ENCODE measurements at regions not wholly inside any gene's neighbourhood (a gene's known extent, or its start where the extent isn't known, plus 50 kb on each side); places are given as distances from the start of the nearest gene placed in this dataset.
"Not testable (repeated sequence)": the region's sequence is repeated elsewhere in the genome, so short reads cannot be mapped to it uniquely, and the experiment has no call there.

DNA sequence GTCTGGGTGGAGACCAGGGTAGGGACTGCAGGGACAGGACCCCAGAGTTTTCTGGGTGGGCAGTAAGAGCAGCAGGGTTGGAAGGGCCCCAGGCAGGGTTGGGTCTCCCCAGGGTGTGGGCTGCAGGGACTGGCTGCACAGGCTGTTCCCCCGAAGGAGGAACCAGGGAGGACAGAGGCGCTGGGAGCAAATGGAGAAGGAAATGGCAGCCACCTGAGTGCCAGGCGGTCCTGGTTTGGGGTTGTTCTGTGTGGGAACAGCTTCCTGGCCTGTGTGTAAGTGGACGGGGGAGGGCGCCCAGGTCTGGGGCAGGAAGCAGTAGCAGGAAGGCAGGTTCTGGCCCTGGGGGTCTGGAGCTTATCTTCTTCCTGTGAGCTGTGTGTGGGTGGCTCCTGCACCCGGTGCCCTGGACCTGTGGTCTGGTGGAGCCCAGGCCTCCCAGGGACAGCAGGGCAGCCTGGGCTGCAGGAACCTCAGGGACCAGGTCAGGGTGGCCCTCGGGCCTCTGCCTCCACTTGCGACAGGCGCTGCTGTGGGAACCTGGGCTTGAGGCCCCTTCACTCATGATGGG, 372.8 kb downstream of the TMEM121 start:
- Histone ChIP-seq H3K27ac (no peak overlapping the region), H3K4me3 (ENCODE audit: low read depth, low read length) (no peak overlapping the region), H3K27me3 (ENCODE audit: insufficient read depth, low read depth, severe bottlenecking) (peaks cover 70% of the 10 kb centered on the region), H3K36me3 (no peaks in the 10 kb centered on the region), H3K9me3 (ENCODE audit: severe bottlenecking) (no peaks in the 10 kb centered on the region)
- no peak for TF ChIP-seq CTCF (IDR thresholded peaks at IDR 0.05; ENCODE audit: low read depth, low read length)
- no peak for DNase-seq

DNA sequence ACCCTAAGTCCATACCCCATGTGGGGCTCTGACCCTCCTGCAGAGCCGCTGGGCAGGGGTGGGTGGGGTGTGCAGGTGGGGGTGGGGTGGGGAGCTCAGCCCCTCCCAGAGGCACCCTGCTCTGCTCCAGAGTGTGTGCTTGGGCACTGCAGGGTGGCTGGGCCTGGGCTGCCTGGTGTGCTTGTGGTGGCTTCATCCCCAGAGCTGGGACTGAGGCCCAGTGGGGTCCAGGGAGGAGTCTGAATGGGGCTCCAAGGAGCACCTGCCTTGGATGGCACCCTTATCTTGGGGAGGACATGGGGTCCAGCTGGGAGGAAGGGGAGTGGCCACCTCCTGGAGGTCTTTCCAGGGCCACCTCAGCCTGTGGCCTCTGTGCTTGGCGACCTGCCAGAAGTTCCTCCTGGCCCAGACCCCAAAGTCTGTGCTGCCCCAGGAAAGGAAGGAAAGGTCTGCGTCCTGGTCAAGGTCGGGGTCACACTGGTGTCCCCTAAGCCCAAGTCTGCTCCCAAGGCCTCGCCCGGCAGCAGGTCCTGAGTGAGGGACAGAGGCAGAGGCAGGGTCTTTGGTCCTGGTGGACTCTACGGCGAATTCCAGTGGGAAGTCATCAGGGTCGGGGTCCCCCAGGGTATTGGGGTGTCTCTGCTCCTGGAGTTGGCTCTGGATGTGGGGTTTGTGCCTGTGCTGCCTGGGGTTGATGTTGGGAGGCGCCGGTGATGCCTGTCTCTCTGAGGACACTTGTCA, 373.4 kb downstream of the TMEM121 start:
- H3K36me3 ChIP-seq = no peaks in the 10 kb centered on the region
- DNase-seq = no peak
- H3K27me3 ChIP-seq (ENCODE audit: insufficient read depth, low read depth, severe bottlenecking) = peaks cover 72% of the 10 kb centered on the region
- H3K9me3 ChIP-seq (ENCODE audit: severe bottlenecking) = no peaks in the 10 kb centered on the region
- no peak for TF ChIP-seq CTCF (IDR thresholded peaks at IDR 0.05; ENCODE audit: low read depth, low read length)
- H3K4me3 ChIP-seq (ENCODE audit: low read depth, low read length) = no peak overlapping the region
- no peak overlapping the region for H3K27ac ChIP-seq

- peaks cover 70% of the 10 kb centered on the region for H3K27me3 ChIP-seq (ENCODE audit: insufficient read depth, low read depth, severe bottlenecking)
- no peaks in the 10 kb centered on the region for H3K36me3 ChIP-seq
- TF ChIP-seq CTCF (IDR thresholded peaks at IDR 0.05; ENCODE audit: low read depth, low read length) = no peak
- no peak overlapping the region for H3K27ac ChIP-seq
- no peaks in the 10 kb centered on the region for H3K9me3 ChIP-seq (ENCODE audit: severe bottlenecking)
- no peak overlapping the region for H3K4me3 ChIP-seq (ENCODE audit: low read depth, low read length)
- no peak for DNase-seq
Measured at GRCh38 chr14:105900398-105901160, 374.2 kb downstream of the TMEM121 start.

DNA sequence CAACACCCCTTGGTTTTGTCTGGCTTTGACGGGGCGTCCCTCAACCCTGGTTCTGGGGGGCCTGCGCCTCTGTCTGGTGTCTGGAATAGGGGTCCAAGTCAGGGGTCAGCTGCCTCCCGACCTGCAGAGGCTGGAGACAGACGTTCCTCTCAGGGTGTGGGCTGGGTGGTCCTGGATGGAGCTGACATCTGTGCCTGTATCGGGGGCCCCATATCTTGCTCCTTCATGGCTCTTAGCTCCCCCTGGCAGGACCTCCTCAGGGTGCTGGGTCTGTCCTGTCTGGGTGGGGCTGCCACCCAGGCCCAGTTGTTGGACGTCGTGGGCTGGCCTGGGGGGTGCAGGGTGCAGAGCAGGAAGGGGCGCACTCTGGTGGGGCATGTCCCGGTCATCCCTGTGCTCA, 374.8 kb downstream of the TMEM121 start:
- DNase-seq = no peak
- no peak for TF ChIP-seq CTCF (IDR thresholded peaks at IDR 0.05; ENCODE audit: low read depth, low read length)
- H3K9me3 ChIP-seq (ENCODE audit: severe bottlenecking) = no peaks in the 10 kb centered on the region
- H3K4me3 ChIP-seq (ENCODE audit: low read depth, low read length) = no peak overlapping the region
- peaks cover 69% of the 10 kb centered on the region for H3K27me3 ChIP-seq (ENCODE audit: insufficient read depth, low read depth, severe bottlenecking)
- H3K36me3 ChIP-seq = no peaks in the 10 kb centered on the region
- no peak overlapping the region for H3K27ac ChIP-seq

DNA sequence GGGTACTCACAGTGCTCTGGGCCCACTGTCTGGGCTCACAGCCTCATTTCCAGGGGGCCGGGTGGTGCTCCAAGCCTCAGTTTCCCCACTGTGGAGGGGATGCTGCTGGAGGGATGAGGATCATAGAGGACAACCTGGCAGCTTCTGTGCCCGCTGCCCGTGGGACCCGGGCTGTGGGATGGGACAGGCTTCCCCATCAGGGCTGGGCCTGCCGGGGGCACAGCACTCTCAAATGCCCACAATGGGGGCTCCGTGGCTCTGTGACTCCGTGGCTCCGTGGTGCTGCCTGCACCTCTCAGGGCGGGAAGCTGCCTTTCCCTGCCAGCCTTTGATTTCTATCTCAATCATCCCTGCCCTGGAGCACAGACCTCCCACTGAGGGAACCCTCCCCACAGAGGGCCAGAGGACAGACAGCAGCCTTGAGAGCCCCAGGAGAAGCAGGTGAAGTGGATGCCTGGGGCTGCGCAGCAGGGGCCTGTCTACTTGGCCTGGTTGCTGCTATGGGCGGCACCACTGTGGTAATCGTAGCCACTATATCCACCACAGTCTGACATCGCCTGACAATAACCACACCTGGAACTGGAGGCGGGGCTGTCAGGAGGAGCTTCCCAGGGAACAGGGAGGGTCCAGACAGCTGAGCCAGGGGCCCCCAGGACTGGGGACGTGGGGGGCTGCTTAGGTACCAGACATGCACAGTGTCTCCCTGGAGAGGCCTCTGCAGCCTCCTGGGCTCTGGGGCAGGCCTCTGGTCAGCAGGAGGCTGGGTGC, 375.9 kb downstream of the TMEM121 start:
- TF ChIP-seq CTCF (IDR thresholded peaks at IDR 0.05; ENCODE audit: low read depth, low read length) = no peak
- H3K9me3 ChIP-seq (ENCODE audit: severe bottlenecking) = no peaks in the 10 kb centered on the region
- H3K36me3 ChIP-seq = no peaks in the 10 kb centered on the region
- DNase-seq = no peak
- H3K27ac ChIP-seq = no peak overlapping the region
- peaks cover 73% of the 10 kb centered on the region for H3K27me3 ChIP-seq (ENCODE audit: insufficient read depth, low read depth, severe bottlenecking)
- no peak overlapping the region for H3K4me3 ChIP-seq (ENCODE audit: low read depth, low read length)

DNA sequence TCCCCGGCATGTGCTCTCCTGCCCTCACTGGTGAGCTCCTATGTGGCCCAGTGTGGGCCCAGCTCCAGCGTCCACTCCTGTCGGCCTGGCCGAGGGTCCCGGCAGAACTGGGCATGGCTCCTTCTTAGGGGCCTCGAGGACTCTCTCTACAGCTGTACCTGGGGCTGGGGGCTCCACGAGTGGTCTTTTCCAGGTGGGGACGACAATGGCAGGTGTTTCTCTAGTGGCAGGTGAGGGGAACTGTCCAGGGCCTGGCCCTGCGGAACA, 376.4 kb downstream of the TMEM121 start:
- DNase-seq; H3K27ac ChIP-seq; H3K4me3 ChIP-seq (ENCODE audit: low read depth, low read length); H3K9me3 ChIP-seq (ENCODE audit: severe bottlenecking); H3K36me3 ChIP-seq: not testable (repeated sequence)
- H3K27me3 ChIP-seq (ENCODE audit: insufficient read depth, low read depth, severe bottlenecking) = peaks cover 73% of the 10 kb centered on the region
